ENCODE measurements at regions not wholly inside any gene's neighbourhood (a gene's known extent, or its start where the extent isn't known, plus 50 kb on each side); places are given as distances from the start of the nearest gene placed in this dataset.

DNA sequence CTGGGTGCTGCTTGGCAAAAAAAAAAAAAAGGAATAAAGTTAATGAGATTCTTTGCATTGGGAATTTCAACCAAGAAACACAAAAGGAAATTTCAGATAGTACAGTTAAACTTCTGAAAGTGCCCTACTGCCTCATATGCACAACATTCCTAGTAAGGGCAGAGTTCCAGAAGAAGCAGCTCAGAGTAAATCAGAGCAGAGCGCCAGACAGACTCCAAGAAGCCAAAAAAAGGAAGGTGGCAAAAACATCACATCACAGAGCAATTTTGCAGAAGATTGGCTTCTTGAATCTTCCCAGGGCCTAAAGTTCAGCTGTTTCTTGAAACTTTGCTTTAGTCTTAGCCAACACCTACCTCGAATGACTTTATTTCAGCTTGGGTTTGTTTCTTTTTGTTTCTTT lies 544.1 kb downstream of the XPNPEP1 start:
- TF ChIP-seq YY1 (IDR thresholded peaks at IDR 0.05; ENCODE audit: low read depth): no peak
- TF ChIP-seq, protein P1, sequence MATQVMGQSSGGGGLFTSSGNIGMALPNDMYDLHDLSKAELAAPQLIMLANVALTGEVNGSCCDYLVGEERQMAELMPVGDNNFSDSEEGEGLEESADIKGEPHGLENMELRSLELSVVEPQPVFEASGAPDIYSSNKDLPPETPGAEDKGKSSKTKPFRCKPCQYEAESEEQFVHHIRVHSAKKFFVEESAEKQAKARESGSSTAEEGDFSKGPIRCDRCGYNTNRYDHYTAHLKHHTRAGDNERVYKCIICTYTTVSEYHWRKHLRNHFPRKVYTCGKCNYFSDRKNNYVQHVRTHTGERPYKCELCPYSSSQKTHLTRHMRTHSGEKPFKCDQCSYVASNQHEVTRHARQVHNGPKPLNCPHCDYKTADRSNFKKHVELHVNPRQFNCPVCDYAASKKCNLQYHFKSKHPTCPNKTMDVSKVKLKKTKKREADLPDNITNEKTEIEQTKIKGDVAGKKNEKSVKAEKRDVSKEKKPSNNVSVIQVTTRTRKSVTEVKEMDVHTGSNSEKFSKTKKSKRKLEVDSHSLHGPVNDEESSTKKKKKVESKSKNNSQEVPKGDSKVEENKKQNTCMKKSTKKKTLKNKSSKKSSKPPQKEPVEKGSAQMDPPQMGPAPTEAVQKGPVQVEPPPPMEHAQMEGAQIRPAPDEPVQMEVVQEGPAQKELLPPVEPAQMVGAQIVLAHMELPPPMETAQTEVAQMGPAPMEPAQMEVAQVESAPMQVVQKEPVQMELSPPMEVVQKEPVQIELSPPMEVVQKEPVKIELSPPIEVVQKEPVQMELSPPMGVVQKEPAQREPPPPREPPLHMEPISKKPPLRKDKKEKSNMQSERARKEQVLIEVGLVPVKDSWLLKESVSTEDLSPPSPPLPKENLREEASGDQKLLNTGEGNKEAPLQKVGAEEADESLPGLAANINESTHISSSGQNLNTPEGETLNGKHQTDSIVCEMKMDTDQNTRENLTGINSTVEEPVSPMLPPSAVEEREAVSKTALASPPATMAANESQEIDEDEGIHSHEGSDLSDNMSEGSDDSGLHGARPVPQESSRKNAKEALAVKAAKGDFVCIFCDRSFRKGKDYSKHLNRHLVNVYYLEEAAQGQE (IDR thresholded peaks at IDR 0.05; ENCODE audit: low read depth): no peak
- TF ChIP-seq TAF1 (IDR thresholded peaks at IDR 0.05; ENCODE audit: low read depth): no peak
- TF ChIP-seq CEBPB (IDR thresholded peaks at IDR 0.05): no peak
- TF ChIP-seq, protein P2, sequence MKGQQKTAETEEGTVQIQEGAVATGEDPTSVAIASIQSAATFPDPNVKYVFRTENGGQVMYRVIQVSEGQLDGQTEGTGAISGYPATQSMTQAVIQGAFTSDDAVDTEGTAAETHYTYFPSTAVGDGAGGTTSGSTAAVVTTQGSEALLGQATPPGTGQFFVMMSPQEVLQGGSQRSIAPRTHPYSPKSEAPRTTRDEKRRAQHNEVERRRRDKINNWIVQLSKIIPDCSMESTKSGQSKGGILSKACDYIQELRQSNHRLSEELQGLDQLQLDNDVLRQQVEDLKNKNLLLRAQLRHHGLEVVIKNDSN (IDR thresholded peaks at IDR 0.05): no peak
- TF ChIP-seq CREB1 (IDR thresholded peaks at IDR 0.05; ENCODE audit: low read depth): no peak
- TF ChIP-seq TEAD4 (IDR thresholded peaks at IDR 0.05): no peak
- no peak for TF ChIP-seq EP300 (IDR thresholded peaks at IDR 0.05; ENCODE audit: borderline replicate concordance)
- no peak for TF ChIP-seq ZBTB7A (IDR thresholded peaks at IDR 0.05; ENCODE audit: low read depth)

DNA sequence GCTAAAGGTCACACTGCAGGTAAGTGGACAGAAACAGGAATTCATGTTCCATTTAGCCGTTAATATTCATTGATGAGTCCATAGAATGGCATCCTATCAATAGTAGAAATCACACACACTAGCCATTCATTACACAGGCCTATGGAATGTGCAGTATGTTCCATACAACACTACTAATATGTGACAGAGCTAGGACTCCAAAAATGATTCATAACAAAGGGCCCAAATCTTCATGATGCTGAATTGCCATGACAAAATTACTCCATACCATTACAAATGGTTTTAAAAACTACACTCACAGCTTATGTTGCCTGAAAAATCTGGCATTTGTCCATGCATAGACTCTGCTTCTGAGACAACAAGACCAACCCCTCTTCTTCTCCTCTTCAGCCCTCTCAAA lies 549.1 kb downstream of the XPNPEP1 start:
- TF ChIP-seq RAD21 (IDR thresholded peaks at IDR 0.05; ENCODE audit: low read depth) (no peak), CREB1 (IDR thresholded peaks at IDR 0.05; ENCODE audit: low read depth) (no peak), ZBTB7A (IDR thresholded peaks at IDR 0.05; ENCODE audit: low read depth) (no peak), TEAD4 (IDR thresholded peaks at IDR 0.05) (no peak), NFIC (IDR thresholded peaks at IDR 0.05) (no peak)
- TF ChIP-seq, protein P2 (IDR thresholded peaks at IDR 0.05): no peak

DNA sequence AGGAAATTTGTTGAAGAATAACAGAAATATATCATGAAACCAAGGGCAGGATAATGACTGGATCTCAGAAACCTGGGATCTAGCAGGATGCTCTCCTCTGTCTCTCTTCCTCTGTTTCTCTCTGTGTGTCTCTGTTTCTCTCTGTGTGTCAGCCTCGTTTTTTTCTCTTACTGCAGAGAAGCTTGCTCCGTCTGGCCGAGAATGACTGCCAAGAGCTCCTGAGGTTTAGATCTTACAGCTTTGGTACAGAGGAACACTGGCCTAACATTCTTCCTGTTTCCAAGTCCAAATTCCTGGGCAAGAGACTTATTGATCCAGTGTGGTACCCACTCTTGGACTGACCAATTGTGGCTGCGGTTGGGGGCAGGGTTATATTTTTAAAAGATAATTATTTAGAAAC lies 564.0 kb downstream of the XPNPEP1 start:
- TF ChIP-seq, protein P3, sequence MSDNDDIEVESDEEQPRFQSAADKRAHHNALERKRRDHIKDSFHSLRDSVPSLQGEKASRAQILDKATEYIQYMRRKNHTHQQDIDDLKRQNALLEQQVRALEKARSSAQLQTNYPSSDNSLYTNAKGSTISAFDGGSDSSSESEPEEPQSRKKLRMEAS (IDR thresholded peaks at IDR 0.05): no peak
- TF ChIP-seq RAD21 (IDR thresholded peaks at IDR 0.05; ENCODE audit: low read depth) (no peak), CEBPB (IDR thresholded peaks at IDR 0.05) (no peak), ZBTB7A (IDR thresholded peaks at IDR 0.05; ENCODE audit: low read depth) (no peak), YY1 (IDR thresholded peaks at IDR 0.05; ENCODE audit: low read depth) (no peak), EP300 (IDR thresholded peaks at IDR 0.05; ENCODE audit: borderline replicate concordance) (no peak), TEAD4 (IDR thresholded peaks at IDR 0.05) (no peak), TAF1 (IDR thresholded peaks at IDR 0.05; ENCODE audit: low read depth) (no peak), EGR1 (IDR thresholded peaks at IDR 0.05) (no peak), NFIC (IDR thresholded peaks at IDR 0.05) (no peak), TCF12 (IDR thresholded peaks at IDR 0.05; ENCODE audit: low read depth) (no peak), CREB1 (IDR thresholded peaks at IDR 0.05; ENCODE audit: low read depth) (no peak), FOXM1 (IDR thresholded peaks at IDR 0.05; ENCODE audit: borderline replicate concordance, low read depth) (no peak)
- TF ChIP-seq, protein P1 (IDR thresholded peaks at IDR 0.05; ENCODE audit: low read depth): no peak
- TF ChIP-seq, protein P2 (IDR thresholded peaks at IDR 0.05): no peak

DNA sequence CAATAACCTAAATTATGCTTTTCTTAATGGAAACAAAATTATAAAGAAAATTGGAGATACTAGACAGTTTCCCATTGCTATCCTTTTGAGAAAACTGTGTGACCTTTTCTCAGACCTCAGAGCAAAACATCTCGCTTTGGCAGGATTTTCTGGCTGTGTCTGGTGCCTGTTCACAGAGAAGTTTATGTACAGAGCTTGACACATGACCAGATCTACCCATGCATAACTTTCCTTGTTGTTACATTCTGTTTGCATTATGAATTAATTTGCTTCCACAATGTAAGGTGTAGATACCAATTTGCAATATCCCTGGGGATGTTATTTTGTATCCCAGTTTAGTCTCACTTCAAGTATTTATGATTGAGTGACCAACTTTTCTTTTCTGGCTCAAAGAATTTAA lies 565.0 kb downstream of the XPNPEP1 start:
- TF ChIP-seq TEAD4 (IDR thresholded peaks at IDR 0.05): no peak
- TF ChIP-seq TCF12 (IDR thresholded peaks at IDR 0.05; ENCODE audit: low read depth): no peak
- TF ChIP-seq CREB1 (IDR thresholded peaks at IDR 0.05; ENCODE audit: low read depth): no peak
- TF ChIP-seq, protein P1 (IDR thresholded peaks at IDR 0.05; ENCODE audit: low read depth): no peak

DNA sequence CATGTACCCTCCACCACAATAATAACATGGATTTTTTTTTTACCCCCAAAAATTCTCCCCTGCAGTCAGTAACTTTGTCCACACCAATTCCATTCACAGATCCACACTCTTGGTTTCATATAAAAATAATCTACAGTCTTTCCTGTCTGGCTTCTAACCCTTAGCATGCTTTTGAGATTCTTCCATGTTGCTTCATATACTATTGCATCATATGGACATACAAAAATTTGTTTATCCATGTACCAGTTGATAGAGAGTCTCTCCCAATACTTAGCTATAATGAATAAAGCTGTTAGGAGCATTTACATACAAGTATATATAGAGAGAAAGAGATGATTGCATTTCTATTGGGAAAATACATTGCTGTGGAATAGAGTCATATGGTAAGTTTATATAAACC lies 575.0 kb downstream of the XPNPEP1 start:
- TF ChIP-seq YY1 (IDR thresholded peaks at IDR 0.05; ENCODE audit: low read depth): no peak
- TF ChIP-seq, protein P1 (IDR thresholded peaks at IDR 0.05; ENCODE audit: low read depth): no peak
- no peak for TF ChIP-seq TCF12 (IDR thresholded peaks at IDR 0.05; ENCODE audit: low read depth)
- no peak for TF ChIP-seq ZBTB7A (IDR thresholded peaks at IDR 0.05; ENCODE audit: low read depth)
- no peak for TF ChIP-seq TEAD4 (IDR thresholded peaks at IDR 0.05)
- no peak for TF ChIP-seq NFIC (IDR thresholded peaks at IDR 0.05)
- TF ChIP-seq EP300 (IDR thresholded peaks at IDR 0.05; ENCODE audit: borderline replicate concordance): no peak
- no peak for TF ChIP-seq EGR1 (IDR thresholded peaks at IDR 0.05)
- TF ChIP-seq, protein P3 (IDR thresholded peaks at IDR 0.05): no peak
- no peak for TF ChIP-seq CREB1 (IDR thresholded peaks at IDR 0.05; ENCODE audit: low read depth)
- TF ChIP-seq, protein P2 (IDR thresholded peaks at IDR 0.05): no peak
- no peak for TF ChIP-seq TAF1 (IDR thresholded peaks at IDR 0.05; ENCODE audit: low read depth)

Measured in Ishikawa (cell line).